H1 (cell line): ENCODE measurements at regions not wholly inside any gene's neighbourhood (a gene's known extent, or its start where the extent isn't known, plus 50 kb on each side); places are given as distances from the start of the nearest gene placed in this dataset.

ENCODE experiments used
- CTCF ChIA-PET: fragments of 300-600 bp; sonication (Branson Sonifier 250); formaldehyde crosslinking; loops from one replicate; lab custom pipeline; 2021; ENCODE audit not compliant: partially characterized antibody; lab: Charles Lee
- POLR2A ChIA-PET: fragments of 300-600 bp; sonication (Branson Sonifier 250); formaldehyde crosslinking; loops from one replicate; lab custom pipeline; 2021; ENCODE audit warnings: inconsistent platforms; ENCODE audit not compliant: partially characterized antibody; lab: Charles Lee
- DNase-seq, 2 experiments: peaks; one replicate each; pipeline versions ENCODE4 v3.0.0 to v3.0.0-alpha.2; 2010 to 2022; ENCODE audit warnings: low spot score in 2 of 2, low read depth in 1 of 2, mixed read lengths in 1 of 2
- FAIRE-seq: peaks from 2 replicates; lab custom pipeline; 2011; peaks lifted over from hg19 to GRCh38; lab: Jason Lieb, UNC
- H2AFZ ChIP-seq: 2 replicates; pipeline ENCODE4 v1.8.1; 2012; ENCODE audit warnings: low read length, inconsistent platforms
- H2AK5ac ChIP-seq: 2 replicates; pipeline ENCODE4 v1.6.1; 2013; ENCODE audit warnings: low read depth, low read length
- H2BK120ac ChIP-seq: replicated peaks from 2 replicates; pipeline ENCODE3; 2013; ENCODE audit warnings: low read depth, low read length, inconsistent platforms
- H2BK12ac ChIP-seq: 2 replicates; pipeline ENCODE4 v1.6.1; 2013; ENCODE audit warnings: low read depth, low read length
- H2BK15ac ChIP-seq: 2 replicates; pipeline ENCODE4 v1.6.1; 2013; ENCODE audit warnings: low read length
- H2BK20ac ChIP-seq: 2 replicates; pipeline ENCODE4 v1.6.1; 2013; ENCODE audit warnings: low read length
- H2BK5ac ChIP-seq: 2 replicates; pipeline ENCODE4 v1.6.1; 2013; ENCODE audit warnings: low read depth, low read length
- H3K14ac ChIP-seq: 2 replicates; pipeline ENCODE4 v1.6.1; 2013; ENCODE audit warnings: inconsistent platforms; ENCODE audit not compliant: insufficient read length
- H3K18ac ChIP-seq: 2 replicates; pipeline ENCODE4 v1.6.1; 2013; ENCODE audit warnings: low read length; ENCODE audit errors: extremely low read depth
- H3K23ac ChIP-seq: 2 replicates; pipeline ENCODE4 v1.6.1; 2013; ENCODE audit warnings: inconsistent platforms; ENCODE audit not compliant: insufficient read length
- H3K23me2 ChIP-seq: 2 replicates; pipeline ENCODE4 v1.6.1; 2013; ENCODE audit warnings: low read depth, low read length
- H3K27ac ChIP-seq: 2 replicates; pipeline ENCODE4 v1.6.1; 2011; ENCODE audit warnings: low read depth, low read length, inconsistent platforms
- H3K27me3 ChIP-seq, 4 experiments: replicated peaks in 1 of 4; 1 replicate in 1 of 4; 2 replicates in 3 of 4; pipeline versions ENCODE4 v1.6.1 to v1.8.1; 2011 to 2013; ENCODE audit warnings: low read length in 3 of 4, mild to moderate bottlenecking in 3 of 4, inconsistent platforms in 2 of 4, mixed read lengths in 2 of 4, moderate library complexity in 1 of 4; ENCODE audit not compliant: control insufficient read depth in 3 of 4, insufficient read depth in 3 of 4; ENCODE audit errors: extremely low read depth in 1 of 4
- H3K36me3 ChIP-seq, 4 experiments: 2 replicates each; pipeline versions ENCODE4 v1.6.1 to v1.8.1; 2011 to 2013; ENCODE audit warnings: mild to moderate bottlenecking in 4 of 4, low read length in 3 of 4, moderate library complexity in 2 of 4, control low read depth in 1 of 4, inconsistent platforms in 1 of 4; ENCODE audit not compliant: insufficient read depth in 4 of 4, control insufficient read depth in 2 of 4
- H3K4ac ChIP-seq: replicated peaks from 2 replicates; pipeline ENCODE3; 2013; ENCODE audit warnings: low read length, low read depth, mixed read lengths, inconsistent platforms; ENCODE audit not compliant: insufficient read length
- H3K4me1 ChIP-seq, 4 experiments: replicated peaks in 1 of 4; 1 replicate in 1 of 4; 2 replicates in 3 of 4; pipeline versions ENCODE4 v1.6.1 to v1.8.1; 2011 to 2013; ENCODE audit warnings: low read length in 3 of 4, inconsistent platforms in 2 of 4, mixed read lengths in 1 of 4; ENCODE audit not compliant: insufficient read depth in 4 of 4, control insufficient read depth in 3 of 4
- H3K4me2 ChIP-seq, 2 experiments: 2 replicates each; pipeline versions ENCODE4 v1.6.1 to v1.8.1; 2011 to 2013; ENCODE audit warnings: low read depth in 2 of 2, low read length in 2 of 2, control low read depth in 1 of 2, inconsistent platforms in 1 of 2, mild to moderate bottlenecking in 1 of 2; ENCODE audit not compliant: insufficient read depth in 1 of 2
- H3K4me3 ChIP-seq, 4 experiments: fragments of 200-600, 300-600 bp in 1 of 4; sonication (generic), shearing (Covaris generic), sonication (Bioruptor Twin) in 1 of 4; 2 replicates each; pipeline versions ENCODE4 v1.5.1 to v1.8.1; 2011 to 2016; ENCODE audit warnings: low read length in 4 of 4, low read depth in 3 of 4, control low read depth in 2 of 4, inconsistent platforms in 2 of 4, mild to moderate bottlenecking in 2 of 4, mixed read lengths in 1 of 4, moderate library complexity in 1 of 4; ENCODE audit not compliant: insufficient read depth in 2 of 4; ENCODE audit errors: extremely low read depth in 1 of 4
- H3K56ac ChIP-seq: replicated peaks from 2 replicates; pipeline ENCODE3; 2013; ENCODE audit warnings: low read depth, mild to moderate bottlenecking, mixed read lengths, low read length, inconsistent platforms; ENCODE audit not compliant: insufficient read length
- H3K79me1 ChIP-seq: 2 replicates; pipeline ENCODE4 v1.6.1; 2013; ENCODE audit warnings: low read depth, low read length, control low read depth
- H3K79me2 ChIP-seq, 2 experiments: 2 replicates each; pipeline versions ENCODE4 v1.6.1 to v1.8.1; 2012 to 2013; ENCODE audit warnings: low read length in 2 of 2, mild to moderate bottlenecking in 2 of 2, inconsistent platforms in 1 of 2; ENCODE audit not compliant: insufficient read depth in 2 of 2, control insufficient read depth in 1 of 2
- H3K9ac ChIP-seq, 4 experiments: replicated peaks in 1 of 4; 1 replicate in 1 of 4; 2 replicates in 3 of 4; pipeline versions ENCODE4 v1.6.1 to v1.8.1; 2011 to 2013; ENCODE audit warnings: low read depth in 3 of 4, low read length in 3 of 4, control low read depth in 2 of 4, mild to moderate bottlenecking in 2 of 4, moderate library complexity in 2 of 4, inconsistent platforms in 1 of 4; ENCODE audit errors: extremely low read depth in 1 of 4
- H3K9me3 ChIP-seq, 2 experiments: 2 replicates each; pipeline versions ENCODE4 v1.6.1 to v1.8.1; 2012 to 2013; ENCODE audit warnings: mild to moderate bottlenecking in 2 of 2, moderate library complexity in 2 of 2, control low read depth in 1 of 2, inconsistent platforms in 1 of 2, low read depth in 1 of 2, low read length in 1 of 2, mixed read lengths in 1 of 2; ENCODE audit not compliant: insufficient read depth in 2 of 2
- H4K20me1 ChIP-seq, 2 experiments: replicated peaks in 1 of 2; 2 replicates each; pipeline versions ENCODE3 to v1.8.1; 2011 to 2013; ENCODE audit warnings: inconsistent platforms in 2 of 2, low read length in 2 of 2, mild to moderate bottlenecking in 1 of 2; ENCODE audit not compliant: insufficient read depth in 2 of 2, control insufficient read depth in 1 of 2
- H4K5ac ChIP-seq: 2 replicates; pipeline ENCODE4 v1.6.1; 2013; ENCODE audit warnings: low read length, low read depth, mixed read lengths, inconsistent platforms; ENCODE audit not compliant: insufficient read length
- H4K8ac ChIP-seq: 2 replicates; pipeline ENCODE4 v1.8.0; 2013; ENCODE audit warnings: mild to moderate bottlenecking, moderate library complexity, low read length, inconsistent platforms; ENCODE audit not compliant: insufficient read depth; ENCODE audit errors: extremely low read depth
- H4K91ac ChIP-seq: replicated peaks from 2 replicates; pipeline ENCODE3; 2013; ENCODE audit warnings: low read length, mixed read lengths, inconsistent platforms; ENCODE audit not compliant: insufficient read length
- ASH2L ChIP-seq: fragments of 200-600, 300-600 bp; sonication (generic); IDR thresholded peaks from one replicate; pipeline ENCODE4 v1.7.1; 2017; ENCODE audit warnings: low read length
- BACH1 ChIP-seq: IDR thresholded peaks from 2 replicates; pipeline ENCODE4 v1.6.1; 2012; ENCODE audit warnings: low read length, improper control_type of control experiment
- CBX8 ChIP-seq: fragments of 300-800, 300-1000 bp; sonication (generic); IDR thresholded peaks from 2 replicates; pipeline ENCODE4 v1.7.1; 2016; ENCODE audit warnings: low read depth, low read length, borderline replicate concordance
- CHD2 ChIP-seq: IDR thresholded peaks from 2 replicates; pipeline ENCODE4 v1.6.1; 2012; ENCODE audit warnings: low read length, improper control_type of control experiment
- CTBP2 ChIP-seq: IDR thresholded peaks from 2 replicates; pipeline ENCODE4 v1.7.0; 2011; ENCODE audit warnings: borderline replicate concordance, mild to moderate bottlenecking, moderate library complexity, mixed read lengths, low read length; ENCODE audit not compliant: insufficient read depth, insufficient read length
- FOSL1 ChIP-seq: IDR thresholded peaks from 2 replicates; pipeline ENCODE4 v1.6.1; 2011; ENCODE audit warnings: mild to moderate bottlenecking, low read depth, low read length, moderate library complexity; ENCODE audit not compliant: insufficient read depth
- KDM1A ChIP-seq: fragments of 200-600, 300-600 bp; sonication (generic); IDR thresholded peaks from 2 replicates; pipeline ENCODE4 v1.7.1; 2016; ENCODE audit warnings: mild to moderate bottlenecking, low read length, borderline replicate concordance
- KDM5A ChIP-seq: fragments of 200-600 bp; IDR thresholded peaks from 2 replicates; pipeline ENCODE4 v1.7.1; 2012; ENCODE audit warnings: mild to moderate bottlenecking, low read length, inconsistent platforms, mixed read lengths
- RNF2 ChIP-seq: fragments of 200-900, 300-1000 bp; sonication (generic); IDR thresholded peaks from 2 replicates; pipeline ENCODE4 v1.7.1; 2016; ENCODE audit warnings: borderline replicate concordance, low read depth, mild to moderate bottlenecking, antibody characterized with exemption, low read length; ENCODE audit not compliant: poor library complexity, severe bottlenecking; ENCODE audit errors: missing control alignments
- SAP30 ChIP-seq: fragments of 300-600 bp; sonication (generic); IDR thresholded peaks from 2 replicates; pipeline ENCODE4 v1.7.1; 2012; ENCODE audit warnings: low read length, moderate library complexity, mild to moderate bottlenecking, inconsistent platforms; ENCODE audit not compliant: insufficient read depth, insufficient replicate concordance
- SP1 ChIP-seq: IDR thresholded peaks from 2 replicates; pipeline ENCODE4 v1.6.1; 2011; ENCODE audit warnings: low read depth, low read length
- SP2 ChIP-seq: IDR thresholded peaks from 2 replicates; pipeline ENCODE4 v1.6.1; 2012; ENCODE audit warnings: mild to moderate bottlenecking, low read length, inconsistent platforms
- TBP ChIP-seq: IDR thresholded peaks from 2 replicates; pipeline ENCODE4 v1.6.1; 2011; ENCODE audit warnings: low read depth, low read length, improper control_type of control experiment
- YY1 ChIP-seq: IDR thresholded peaks from 2 replicates; pipeline ENCODE4 v1.6.1; 2011; ENCODE audit warnings: low read depth, mild to moderate bottlenecking, low read length
- WGBS, 2 experiments: shearing (Covaris generic) in 1 of 2; methylation state at CpG; one replicate each; pipeline versions ENCODE4 v1.1.6 to v1.1.7; 2013 to 2015; ENCODE audit warnings: low lambda C conversion rate in 2 of 2, mixed read lengths in 2 of 2, inconsistent platforms in 1 of 2, low coverage in 1 of 2, missing lambda C conversion rate in 1 of 2; ENCODE audit not compliant: insufficient replicate concordance in 2 of 2, insufficient coverage in 1 of 2, insufficient read length in 1 of 2; ENCODE audit errors: extremely low coverage in 1 of 2, missing lambda C conversion rate in 1 of 2; 5-methylcytosine and 5-hydroxymethylcytosine counted together
- TF ChIP-seq, protein P1 (sequence below): IDR thresholded peaks from 2 replicates; pipeline ENCODE4 v1.6.1; 2011; ENCODE audit warnings: low read depth, mild to moderate bottlenecking, low read length; ENCODE audit not compliant: insufficient read depth

DNA sequence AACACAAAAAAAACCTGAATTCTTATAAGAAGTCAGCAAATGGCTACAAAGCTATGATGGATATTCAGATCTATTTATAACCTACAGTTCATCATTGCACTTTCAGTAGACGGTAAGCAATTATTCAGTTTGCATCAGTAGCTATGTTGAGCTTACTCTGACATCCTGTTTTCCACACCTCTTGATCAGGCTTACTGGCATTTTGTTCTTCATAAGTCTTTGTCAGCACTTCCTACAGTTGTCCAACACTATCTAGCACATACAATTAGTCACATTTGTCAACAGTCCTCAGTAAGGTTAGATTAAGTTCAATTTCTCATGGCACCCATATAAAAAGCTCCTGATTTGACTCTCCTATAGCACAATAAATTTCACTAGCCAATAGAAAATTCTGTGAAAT, 71.2 kb upstream of the ST3GAL6 start:
- ChIA-PET CTCF (interaction anchor here (1.4 kb wide), 1 partner anchor 9 kb away, joined by 4 read pairs; no protein-coding TSS in a partner anchor), POLR2A (no interaction called here)
- no peak overlapping the region for H2BK15ac ChIP-seq
- no peak overlapping the region for H3K23ac ChIP-seq
- no peaks in the 10 kb centered on the region for H3K79me2 ChIP-seq
- no peak overlapping the region for H3K56ac ChIP-seq
- no peak overlapping the region for H3K9ac ChIP-seq
- no peak overlapping the region for H3K18ac ChIP-seq
- H3K14ac ChIP-seq = no peak overlapping the region
- H3K4me3 ChIP-seq = no peak overlapping the region
- no peaks in the 10 kb centered on the region for H3K27me3 ChIP-seq
- no peaks in the 10 kb centered on the region for H4K20me1 ChIP-seq
- H4K91ac ChIP-seq = no peak overlapping the region
- no peak overlapping the region for H2AK5ac ChIP-seq
- no peak overlapping the region for H3K27ac ChIP-seq
- no peak overlapping the region for H4K8ac ChIP-seq
- no peak overlapping the region for H3K4me2 ChIP-seq
- H3K23me2 ChIP-seq = no peaks in the 10 kb centered on the region
- no peak overlapping the region for H2BK12ac ChIP-seq
- no peaks in the 10 kb centered on the region for H3K36me3 ChIP-seq
- H3K9me3 ChIP-seq = no peaks in the 10 kb centered on the region
- H2BK20ac ChIP-seq = no peak overlapping the region
- WGBS, 2 experiments = 89% methylated on average over 1 of the region's 1 CpG; no CpG with 5 or more reads in 1 of the 2 experiments
- no peak overlapping the region for H2AFZ ChIP-seq
- H2BK5ac ChIP-seq = no peak overlapping the region
- no peak overlapping the region for H2BK120ac ChIP-seq
- no peak overlapping the region for H4K5ac ChIP-seq
- H3K4ac ChIP-seq = no peak overlapping the region
- DNase-seq (no peak), FAIRE-seq (no peak)
- H3K4me1 ChIP-seq = no peaks in the 10 kb centered on the region
- H3K79me1 ChIP-seq = no peaks in the 10 kb centered on the region
- TF ChIP-seq CBX8 = no peak
- TF ChIP-seq, protein P1, sequence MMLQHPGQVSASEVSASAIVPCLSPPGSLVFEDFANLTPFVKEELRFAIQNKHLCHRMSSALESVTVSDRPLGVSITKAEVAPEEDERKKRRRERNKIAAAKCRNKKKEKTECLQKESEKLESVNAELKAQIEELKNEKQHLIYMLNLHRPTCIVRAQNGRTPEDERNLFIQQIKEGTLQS = no peak
- no peak for TF ChIP-seq FOSL1
- TF ChIP-seq YY1 = no peak
- TF ChIP-seq RNF2 = no peak
- TF ChIP-seq BACH1 = no peak
- no peak for TF ChIP-seq KDM5A
- TF ChIP-seq SP1 = no peak
- no peak for TF ChIP-seq SP2
- TF ChIP-seq CTBP2 = no peak
- no peak for TF ChIP-seq ASH2L
- no peak for TF ChIP-seq KDM1A
- no peak for TF ChIP-seq SAP30
- no peak for TF ChIP-seq CHD2
- no peak for TF ChIP-seq TBP
